ENCODE measurements at regions not wholly inside any gene's neighbourhood (a gene's known extent, or its start where the extent isn't known, plus 50 kb on each side); places are given as distances from the start of the nearest gene placed in this dataset.

DNA sequence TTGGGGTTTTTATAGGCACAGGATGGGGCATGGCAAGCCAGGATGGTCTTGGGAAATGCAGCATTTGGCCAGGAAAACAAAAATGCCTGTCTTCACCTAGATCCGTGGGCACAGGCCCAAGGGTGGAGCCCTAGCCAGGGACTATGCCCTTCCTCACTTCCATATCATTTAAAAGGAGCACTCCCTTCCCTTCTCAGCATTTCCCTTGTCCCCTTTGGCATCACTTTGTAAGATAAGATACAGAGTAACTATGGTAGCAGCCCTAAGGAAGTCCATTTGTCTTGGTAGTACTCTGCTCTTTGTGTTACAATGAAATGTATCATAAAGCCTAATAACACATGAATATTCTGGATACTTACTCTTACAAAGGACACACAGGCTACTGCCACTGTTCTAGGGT is 1092.6 kb upstream of the TENM4 start:
- no peak for TF ChIP-seq RCOR1 (IDR thresholded peaks at IDR 0.05; ENCODE audit: low read depth, low read length)
- Histone ChIP-seq H3K4me1 (no peaks in the 10 kb centered on the region), H3K9me3 (no peaks in the 10 kb centered on the region), H3K27ac (no peak overlapping the region), H3K4me3 (no peak overlapping the region), H3K4me2 (no peak overlapping the region)
- 0% methylated on average over 1 of the region's 1 CpG for WGBS (ENCODE audit: missing lambda C conversion rate)
- ChIA-PET CTCF (interaction anchor here (0.6 kb wide), 1 partner anchor 621 kb away, joined by 3 read pairs; no protein-coding TSS in a partner anchor), POLR2A (no interaction called here)
- FAIRE-seq (no peak), ATAC-seq (no peak), DNase-seq (ENCODE audit: low read depth in 1 of 2, low spot score in 1 of 2) (no peak)

DNA sequence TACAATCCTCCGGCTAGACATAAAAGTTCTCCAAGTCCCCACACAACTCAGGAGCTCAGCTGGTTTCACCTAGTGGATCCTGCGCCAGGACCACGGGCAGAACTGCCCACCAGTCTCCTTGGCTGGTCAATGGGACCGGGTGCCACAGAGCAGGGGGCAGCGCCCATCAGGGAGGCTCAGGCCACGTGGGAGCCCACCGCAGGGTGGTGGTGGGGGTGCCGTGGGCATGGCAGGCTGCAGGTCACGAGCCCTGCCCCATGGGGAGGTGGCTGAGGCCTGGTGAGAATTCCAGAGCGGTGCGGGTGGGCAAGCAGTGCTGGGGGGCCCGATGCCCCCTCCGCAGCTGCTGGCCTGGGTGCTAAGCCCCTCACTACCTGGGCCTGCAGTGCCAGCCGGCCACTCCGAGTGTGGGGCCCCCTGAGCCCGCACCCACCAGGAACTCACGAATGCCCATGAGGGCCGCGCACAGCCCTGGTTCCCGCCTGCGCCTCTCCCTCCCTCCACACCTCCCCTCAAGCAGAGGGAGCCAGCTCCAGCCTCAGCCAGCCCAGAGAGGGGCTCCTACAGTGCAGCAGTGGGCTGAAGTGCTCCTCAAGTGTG is 1091.9 kb upstream of the TENM4 start:
- WGBS (ENCODE audit: missing lambda C conversion rate), result 29% methylated on average over 12 of the region's 21 CpGs
- no peak for FAIRE-seq
- Histone ChIP-seq H3K9me3 (no peaks in the 10 kb centered on the region), H3K4me1 (no peaks in the 10 kb centered on the region), H3K4me2 (no peak overlapping the region), H3K27ac (no peak overlapping the region), H3K4me3 (no peak overlapping the region)
- TF ChIP-seq POLR2AphosphoS2 (conservative IDR thresholded peaks at IDR 0.05; ENCODE audit: low read length), result no peak
- DNase-seq (ENCODE audit: low read depth in 1 of 2, low spot score in 1 of 2), result no peak
- POLR2A ChIA-PET, result no interaction called here
- no peak for ATAC-seq
- CTCF ChIA-PET, result no interaction called here

DNA sequence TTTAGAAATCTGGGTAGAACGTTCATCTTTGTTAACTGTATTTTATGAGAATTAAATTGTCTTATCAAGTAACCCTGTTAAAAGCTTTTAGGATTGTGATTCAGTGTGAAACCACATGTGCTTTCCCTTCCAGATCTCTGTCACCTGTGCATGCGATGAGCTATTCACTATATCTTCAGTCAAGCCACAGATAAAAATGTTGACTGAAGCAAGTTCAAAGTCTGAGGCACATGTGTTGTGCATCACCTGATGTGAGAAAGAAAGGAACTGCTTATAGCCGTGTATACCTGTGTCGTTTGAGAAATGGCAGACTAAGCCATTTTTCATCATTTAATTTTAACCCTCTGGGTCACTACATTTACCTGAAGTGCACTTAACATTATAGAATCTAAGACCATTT is 1088.9 kb upstream of the TENM4 start:
- CTCF ChIA-PET, result no interaction called here
- no peak for TF ChIP-seq CBX8 (IDR thresholded peaks at IDR 0.05)
- POLR2A ChIA-PET, result no interaction called here

DNA sequence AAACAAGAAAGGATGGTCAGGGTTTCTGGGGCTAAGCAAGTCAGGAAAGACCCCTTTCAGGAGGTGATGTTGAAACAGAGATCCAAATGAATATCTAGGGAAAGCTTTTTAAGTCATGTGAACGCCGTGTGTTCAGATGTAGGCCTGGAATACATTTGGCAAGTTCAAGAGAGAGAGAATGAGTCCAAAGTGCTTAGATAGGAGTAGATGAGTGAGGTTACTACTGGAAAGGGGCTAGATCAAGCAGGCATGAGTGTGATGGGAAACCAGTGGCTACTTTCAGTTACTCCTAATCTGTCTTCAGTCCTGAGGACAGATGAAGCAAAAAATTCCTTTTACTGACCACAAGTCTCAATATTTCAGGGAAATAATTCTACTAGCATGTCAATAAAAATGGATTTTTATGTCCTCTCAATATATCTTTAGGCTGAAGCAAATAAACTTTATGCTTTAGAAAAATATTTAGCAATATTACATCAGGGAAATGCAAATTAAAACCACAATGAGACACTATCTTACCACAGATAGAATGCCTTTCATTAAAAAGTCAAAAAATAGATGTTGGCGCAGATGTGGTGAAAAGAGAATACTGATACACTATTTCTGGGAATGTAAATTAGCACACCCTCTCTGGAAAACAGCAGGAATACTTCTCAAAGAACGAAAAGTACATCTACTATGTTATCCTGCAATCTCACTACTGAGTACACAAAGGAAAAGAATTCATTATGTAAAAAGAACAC is 1085.0 kb upstream of the TENM4 start:
- DNase-seq (ENCODE audit: low read depth in 1 of 2, low spot score in 1 of 2) (no peak), ATAC-seq (no peak), FAIRE-seq (no peak)
- no peak for TF ChIP-seq TFCP2L1 (CRISPR knock-in tag; IDR thresholded peaks at IDR 0.05)
- CTCF ChIA-PET, result no interaction called here
- POLR2A ChIA-PET, result no interaction called here
- WGBS (ENCODE audit: missing lambda C conversion rate), result 13% methylated on average over 4 of the region's 4 CpGs
- no peaks in the 10 kb centered on the region for H3K4me1 ChIP-seq
- H3K4me2 ChIP-seq, result no peak overlapping the region
- H3K9me3 ChIP-seq, result no peaks in the 10 kb centered on the region
- H3K4me3 ChIP-seq, result no peak overlapping the region
- H3K27ac ChIP-seq, result no peak overlapping the region

More for the DNA sequence above, 1088.9 kb upstream of the TENM4 start:
- WGBS (ENCODE audit: missing lambda C conversion rate), result 6% methylated on average over 4 of the region's 4 CpGs
- DNase-seq (ENCODE audit: low read depth in 1 of 2, low spot score in 1 of 2) (no peak), ATAC-seq (no peak), FAIRE-seq (no peak)
- H3K4me1 ChIP-seq, result no peaks in the 10 kb centered on the region
- H3K4me3 ChIP-seq, result no peak overlapping the region
- no peaks in the 10 kb centered on the region for H3K9me3 ChIP-seq
- H3K27ac ChIP-seq, result no peak overlapping the region
- no peak overlapping the region for H3K4me2 ChIP-seq

DNA sequence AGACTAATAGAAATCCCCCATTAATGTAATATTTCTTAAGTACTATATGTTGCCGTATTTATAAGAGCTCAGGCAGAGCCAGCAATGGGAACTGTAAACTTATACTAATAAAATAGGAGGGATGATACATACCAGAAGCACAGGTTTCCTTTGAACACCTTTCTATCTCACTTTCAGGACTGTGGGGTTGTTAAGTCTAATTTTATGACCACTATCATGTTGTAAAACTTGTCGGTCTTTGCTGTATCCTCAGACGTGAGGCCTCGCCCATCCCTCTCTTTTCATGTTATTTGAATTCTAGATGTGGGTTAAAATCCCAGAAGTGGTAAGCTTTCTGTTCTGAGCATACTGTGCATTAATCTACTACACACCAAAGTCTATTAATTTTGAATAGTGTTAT is 1083.5 kb upstream of the TENM4 start:
- WGBS (ENCODE audit: missing lambda C conversion rate), result 13% methylated on average over 4 of the region's 4 CpGs
- CTCF ChIA-PET, result no interaction called here
- no peak for FAIRE-seq
- POLR2A ChIA-PET, result no interaction called here
- no peak overlapping the region for H3K4me3 ChIP-seq
- H3K4me1 ChIP-seq, result no peaks in the 10 kb centered on the region
- H3K27ac ChIP-seq, result no peak overlapping the region
- ATAC-seq, result no peak
- H3K9me3 ChIP-seq, result no peaks in the 10 kb centered on the region
- no peak overlapping the region for H3K4me2 ChIP-seq
- DNase-seq (ENCODE audit: low read depth in 1 of 2, low spot score in 1 of 2), result no peak
- TF ChIP-seq HOXA7 (CRISPR knock-in tag; IDR thresholded peaks at IDR 0.05), result no peak
- no peak for TF ChIP-seq EHMT2 (IDR thresholded peaks at IDR 0.05; ENCODE audit: low read depth)
- TF ChIP-seq RNF2 (IDR thresholded peaks at IDR 0.05; ENCODE audit: borderline replicate concordance, low read depth), result no peak
- TF ChIP-seq, protein P1, sequence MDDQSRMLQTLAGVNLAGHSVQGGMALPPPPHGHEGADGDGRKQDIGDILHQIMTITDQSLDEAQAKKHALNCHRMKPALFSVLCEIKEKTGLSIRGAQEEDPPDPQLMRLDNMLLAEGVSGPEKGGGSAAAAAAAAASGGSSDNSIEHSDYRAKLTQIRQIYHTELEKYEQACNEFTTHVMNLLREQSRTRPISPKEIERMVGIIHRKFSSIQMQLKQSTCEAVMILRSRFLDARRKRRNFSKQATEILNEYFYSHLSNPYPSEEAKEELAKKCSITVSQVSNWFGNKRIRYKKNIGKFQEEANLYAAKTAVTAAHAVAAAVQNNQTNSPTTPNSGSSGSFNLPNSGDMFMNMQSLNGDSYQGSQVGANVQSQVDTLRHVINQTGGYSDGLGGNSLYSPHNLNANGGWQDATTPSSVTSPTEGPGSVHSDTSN (IDR thresholded peaks at IDR 0.05), result no peak
- TF ChIP-seq, protein P2, sequence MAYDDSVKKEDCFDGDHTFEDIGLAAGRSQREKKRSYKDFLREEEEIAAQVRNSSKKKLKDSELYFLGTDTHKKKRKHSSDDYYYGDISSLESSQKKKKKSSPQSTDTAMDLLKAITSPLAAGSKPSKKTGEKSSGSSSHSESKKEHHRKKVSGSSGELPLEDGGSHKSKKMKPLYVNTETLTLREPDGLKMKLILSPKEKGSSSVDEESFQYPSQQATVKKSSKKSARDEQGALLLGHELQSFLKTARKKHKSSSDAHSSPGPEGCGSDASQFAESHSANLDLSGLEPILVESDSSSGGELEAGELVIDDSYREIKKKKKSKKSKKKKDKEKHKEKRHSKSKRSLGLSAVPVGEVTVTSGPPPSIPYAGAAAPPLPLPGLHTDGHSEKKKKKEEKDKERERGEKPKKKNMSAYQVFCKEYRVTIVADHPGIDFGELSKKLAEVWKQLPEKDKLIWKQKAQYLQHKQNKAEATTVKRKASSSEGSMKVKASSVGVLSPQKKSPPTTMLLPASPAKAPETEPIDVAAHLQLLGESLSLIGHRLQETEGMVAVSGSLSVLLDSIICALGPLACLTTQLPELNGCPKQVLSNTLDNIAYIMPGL (CRISPR knock-in tag; IDR thresholded peaks at IDR 0.05; ENCODE audit: borderline replicate concordance), result no peak
- TF ChIP-seq KDM1A (IDR thresholded peaks at IDR 0.05; ENCODE audit: low read depth), result no peak
